ENCODE measurements at regions not wholly inside any gene's neighbourhood (a gene's known extent, or its start where the extent isn't known, plus 50 kb on each side); places are given as distances from the start of the nearest gene placed in this dataset.
"Not testable (repeated sequence)": the region's sequence is repeated elsewhere in the genome, so short reads cannot be mapped to it uniquely, and the experiment has no call there.

DNA sequence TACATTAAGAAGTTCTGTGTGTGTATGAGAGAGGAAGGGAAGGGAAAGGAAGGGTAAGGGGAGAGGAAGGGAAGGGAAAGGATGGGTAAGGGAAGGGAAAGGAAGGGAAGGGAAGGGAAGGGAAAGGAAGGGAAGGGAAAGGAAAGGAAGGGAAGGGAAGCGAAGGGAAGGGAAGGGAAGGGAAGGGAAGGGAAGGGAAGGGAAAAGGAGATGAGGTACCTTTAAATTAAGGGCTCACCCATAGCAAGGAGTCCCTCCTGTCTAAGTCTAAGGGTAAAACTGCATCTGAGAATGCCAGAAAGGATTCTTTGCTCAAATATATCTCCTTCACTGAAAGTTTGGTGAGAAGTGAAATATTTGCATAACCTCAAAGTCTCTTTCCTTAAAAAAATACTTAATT, 572.1 kb upstream of the ADAMTS9 start:
- Histone ChIP-seq H3K4me3 (ENCODE audit: low read length) (no peak overlapping the region), H3K9ac (ENCODE audit: low read length) (no peak overlapping the region), H3K27ac (ENCODE audit: low read depth, low read length) (no peak overlapping the region), H3K4me1 (ENCODE audit: control insufficient read depth, insufficient read depth, low read length) (no peaks in the 10 kb centered on the region), H3K36me3 (ENCODE audit: control insufficient read depth, insufficient read depth, low read length) (no peaks in the 10 kb centered on the region), H3K27me3 (ENCODE audit: control insufficient read depth, insufficient read depth, low read length) (no peaks in the 10 kb centered on the region)

DNA sequence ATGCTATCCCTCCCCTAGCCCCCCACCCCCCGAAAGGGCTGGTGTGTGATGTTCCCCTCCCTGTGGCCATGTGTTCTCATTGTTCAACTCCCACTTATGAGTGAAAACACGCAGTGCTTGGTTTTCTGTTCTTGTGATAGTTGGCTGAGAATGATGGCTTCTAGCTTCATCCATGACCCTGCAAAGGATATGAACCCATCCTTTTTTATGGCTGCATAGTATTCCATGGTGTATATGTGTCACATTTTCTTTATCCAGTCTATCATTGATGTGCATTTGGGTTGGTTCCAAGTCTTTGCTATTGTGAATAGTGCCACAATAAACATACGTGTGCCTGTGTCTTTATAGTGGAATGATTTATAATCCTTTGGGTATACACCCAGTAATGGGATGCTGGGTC, 565.1 kb upstream of the ADAMTS9 start:
- H3K4me3 ChIP-seq (ENCODE audit: low read length); H3K27ac ChIP-seq (ENCODE audit: low read depth, low read length); H3K4me1 ChIP-seq (ENCODE audit: control insufficient read depth, insufficient read depth, low read length); H3K27me3 ChIP-seq (ENCODE audit: control insufficient read depth, insufficient read depth, low read length); H3K9ac ChIP-seq (ENCODE audit: low read length); H3K36me3 ChIP-seq (ENCODE audit: control insufficient read depth, insufficient read depth, low read length): not testable (repeated sequence)

DNA sequence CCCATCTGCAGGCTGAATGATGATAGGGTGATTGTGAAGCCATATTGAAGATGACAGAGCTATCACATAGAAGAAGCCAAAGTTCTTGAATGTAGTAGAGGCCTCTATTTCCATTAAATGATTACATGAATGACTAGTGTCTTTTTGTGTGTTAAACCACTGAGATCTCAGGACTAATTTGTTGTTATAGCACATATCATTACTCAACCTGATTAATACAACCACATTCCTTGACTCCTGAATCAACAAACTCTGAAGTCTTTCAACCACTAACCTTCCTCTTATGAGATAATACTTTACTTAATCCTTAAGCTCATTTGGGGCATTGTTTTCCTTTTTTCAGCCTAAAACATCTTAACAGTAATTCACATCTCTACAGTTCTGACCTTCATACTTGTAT, 564.5 kb upstream of the ADAMTS9 start:
- Histone ChIP-seq H3K36me3 (ENCODE audit: control insufficient read depth, insufficient read depth, low read length) (no peaks in the 10 kb centered on the region), H3K9ac (ENCODE audit: low read length) (no peak overlapping the region), H3K4me1 (ENCODE audit: control insufficient read depth, insufficient read depth, low read length) (no peaks in the 10 kb centered on the region), H3K27ac (ENCODE audit: low read depth, low read length) (no peak overlapping the region), H3K27me3 (ENCODE audit: control insufficient read depth, insufficient read depth, low read length) (no peaks in the 10 kb centered on the region), H3K4me3 (ENCODE audit: low read length) (no peak overlapping the region)

DNA sequence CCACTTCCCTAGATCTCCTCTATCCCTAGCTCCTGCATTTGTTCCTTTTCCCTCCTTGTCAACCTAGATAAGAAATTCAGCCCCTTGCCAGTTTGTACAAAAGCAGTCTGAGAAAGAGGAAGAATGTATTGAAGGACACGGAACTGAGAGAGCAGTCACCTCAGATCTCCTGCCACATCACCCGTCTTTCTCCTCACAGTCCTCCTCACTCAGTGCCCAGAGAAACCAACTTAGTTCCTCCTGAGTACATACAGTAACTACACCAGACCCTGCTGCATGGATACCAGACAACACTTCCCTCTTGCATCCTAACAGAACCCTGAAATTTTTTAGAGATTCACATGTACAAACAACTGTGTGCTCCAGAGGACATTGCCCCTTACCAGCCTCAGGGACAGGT, 563.6 kb upstream of the ADAMTS9 start:
- Histone ChIP-seq H3K4me1 (ENCODE audit: control insufficient read depth, insufficient read depth, low read length) (no peaks in the 10 kb centered on the region), H3K36me3 (ENCODE audit: control insufficient read depth, insufficient read depth, low read length) (no peaks in the 10 kb centered on the region), H3K27ac (ENCODE audit: low read depth, low read length) (no peak overlapping the region), H3K4me3 (ENCODE audit: low read length) (no peak overlapping the region), H3K9ac (ENCODE audit: low read length) (no peak overlapping the region), H3K27me3 (ENCODE audit: control insufficient read depth, insufficient read depth, low read length) (no peaks in the 10 kb centered on the region)

DNA sequence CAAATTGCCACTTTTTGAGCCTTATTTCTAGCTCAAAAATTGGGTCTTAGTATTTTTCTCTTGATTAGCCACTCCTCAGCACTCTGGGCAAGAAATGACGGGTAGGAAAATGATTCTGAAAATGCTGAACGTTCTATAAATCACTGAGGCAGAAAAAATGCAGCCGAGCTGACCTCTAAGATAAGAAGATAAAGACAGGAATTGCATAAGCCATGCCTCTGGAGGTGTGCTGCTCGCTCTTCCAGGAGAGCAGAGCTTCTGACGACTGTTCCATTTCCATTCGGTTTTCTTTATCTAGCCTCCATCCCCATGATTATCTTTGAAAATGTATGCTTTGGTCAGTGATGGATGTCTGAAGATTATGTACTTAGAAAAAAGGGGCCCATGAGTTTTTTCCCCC, 558.8 kb upstream of the ADAMTS9 start:
- Histone ChIP-seq H3K4me3 (ENCODE audit: low read length) (no peak overlapping the region), H3K27me3 (ENCODE audit: control insufficient read depth, insufficient read depth, low read length) (no peaks in the 10 kb centered on the region), H3K9ac (ENCODE audit: low read length) (no peak overlapping the region), H3K36me3 (ENCODE audit: control insufficient read depth, insufficient read depth, low read length) (no peaks in the 10 kb centered on the region), H3K4me1 (ENCODE audit: control insufficient read depth, insufficient read depth, low read length) (no peaks in the 10 kb centered on the region), H3K27ac (ENCODE audit: low read depth, low read length) (no peak overlapping the region)

DNA sequence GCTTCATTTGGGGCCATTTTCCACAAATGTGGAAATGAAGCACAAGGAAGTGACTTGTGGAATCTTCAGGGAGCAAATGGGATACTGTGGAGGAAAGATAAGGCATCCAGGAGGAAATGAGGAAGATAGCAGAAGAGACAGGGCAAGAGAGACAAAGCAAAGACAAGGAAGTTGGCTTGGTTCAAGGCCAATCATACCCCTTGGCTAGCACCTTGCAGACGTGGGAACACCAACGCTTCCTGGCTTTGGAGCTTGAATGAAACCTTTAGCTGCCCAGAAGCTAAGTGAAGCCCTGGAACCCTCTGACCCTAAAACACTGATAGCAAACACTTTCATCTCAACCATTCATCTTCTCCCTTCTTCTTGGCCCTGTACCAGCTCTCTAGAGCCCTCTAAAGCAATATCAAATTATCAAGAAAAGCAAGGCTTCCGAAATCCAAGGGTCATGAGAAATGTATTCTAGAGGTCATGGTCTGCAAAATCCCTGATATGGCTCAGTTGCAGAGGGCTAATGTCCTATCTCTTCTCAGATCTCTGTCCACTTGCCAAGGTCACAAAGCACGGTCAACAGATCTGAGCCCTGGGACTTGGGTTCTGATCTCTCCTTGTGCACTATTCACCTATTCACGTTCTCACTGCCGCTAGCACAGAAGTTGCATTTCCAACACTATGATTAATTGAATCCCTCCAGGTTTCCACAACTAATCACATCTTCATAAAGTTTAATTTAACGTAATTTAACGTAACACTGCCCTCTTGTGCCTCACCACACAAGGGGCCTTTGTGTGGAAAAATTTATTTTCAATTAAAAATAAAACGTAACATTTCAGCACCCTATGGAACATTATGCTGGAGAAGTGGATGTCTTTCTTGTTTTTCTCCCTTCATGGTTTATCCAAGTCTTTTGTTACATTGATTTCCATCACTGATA, 557.6 kb upstream of the ADAMTS9 start:
- no peaks in the 10 kb centered on the region for H3K4me1 ChIP-seq (ENCODE audit: control insufficient read depth, insufficient read depth, low read length)
- no peak overlapping the region for H3K4me3 ChIP-seq (ENCODE audit: low read length)
- H3K36me3 ChIP-seq (ENCODE audit: control insufficient read depth, insufficient read depth, low read length): no peaks in the 10 kb centered on the region
- H3K27ac ChIP-seq (ENCODE audit: low read depth, low read length): no peak overlapping the region
- no peaks in the 10 kb centered on the region for H3K27me3 ChIP-seq (ENCODE audit: control insufficient read depth, insufficient read depth, low read length)
- no peak overlapping the region for H3K9ac ChIP-seq (ENCODE audit: low read length)

DNA sequence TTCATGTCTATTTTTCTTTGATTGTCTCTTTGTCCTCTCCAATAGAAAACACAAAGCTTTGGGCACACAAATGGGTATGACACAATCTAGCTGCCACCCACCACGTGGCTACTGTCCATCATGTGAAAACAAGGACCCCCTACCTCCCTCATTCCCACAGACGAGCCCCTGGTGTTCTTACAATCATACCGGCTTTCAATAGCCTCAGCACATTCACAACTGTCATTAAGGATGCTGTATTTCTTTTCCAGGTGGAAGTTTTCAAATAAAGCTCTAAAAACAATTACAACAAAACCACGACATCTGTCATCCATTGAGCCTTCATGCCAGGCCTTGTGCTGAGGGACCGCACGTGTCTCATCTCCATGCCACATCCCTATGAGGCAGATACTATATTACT, 552.6 kb upstream of the ADAMTS9 start:
- Histone ChIP-seq H3K27me3 (ENCODE audit: control insufficient read depth, insufficient read depth, low read length) (no peaks in the 10 kb centered on the region), H3K9ac (ENCODE audit: low read length) (no peak overlapping the region), H3K36me3 (ENCODE audit: control insufficient read depth, insufficient read depth, low read length) (no peaks in the 10 kb centered on the region), H3K4me3 (ENCODE audit: low read length) (no peak overlapping the region), H3K4me1 (ENCODE audit: control insufficient read depth, insufficient read depth, low read length) (no peaks in the 10 kb centered on the region), H3K27ac (ENCODE audit: low read depth, low read length) (no peak overlapping the region)

DNA sequence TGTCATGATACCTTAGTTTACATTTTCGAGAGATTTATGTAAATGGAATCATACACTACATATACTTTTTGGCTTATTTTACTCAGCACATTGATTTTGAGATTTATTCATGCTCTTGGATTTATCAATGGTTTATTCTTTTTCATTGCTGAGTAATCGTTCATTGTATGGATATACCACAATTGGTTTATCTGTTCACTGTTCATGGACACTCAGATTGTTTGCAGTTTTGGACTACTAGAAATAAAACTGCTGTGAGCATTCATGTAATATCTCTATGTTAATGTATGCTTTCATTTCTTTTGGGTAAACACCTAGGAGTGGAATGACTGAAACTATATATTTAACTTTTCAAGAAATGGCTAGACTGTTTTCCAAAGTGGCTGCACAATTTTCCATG, 550.9 kb upstream of the ADAMTS9 start:
- Histone ChIP-seq H3K36me3 (ENCODE audit: control insufficient read depth, insufficient read depth, low read length) (no peaks in the 10 kb centered on the region), H3K4me3 (ENCODE audit: low read length) (no peak overlapping the region), H3K4me1 (ENCODE audit: control insufficient read depth, insufficient read depth, low read length) (no peaks in the 10 kb centered on the region), H3K9ac (ENCODE audit: low read length) (no peak overlapping the region), H3K27ac (ENCODE audit: low read depth, low read length) (no peak overlapping the region), H3K27me3 (ENCODE audit: control insufficient read depth, insufficient read depth, low read length) (no peaks in the 10 kb centered on the region)

DNA sequence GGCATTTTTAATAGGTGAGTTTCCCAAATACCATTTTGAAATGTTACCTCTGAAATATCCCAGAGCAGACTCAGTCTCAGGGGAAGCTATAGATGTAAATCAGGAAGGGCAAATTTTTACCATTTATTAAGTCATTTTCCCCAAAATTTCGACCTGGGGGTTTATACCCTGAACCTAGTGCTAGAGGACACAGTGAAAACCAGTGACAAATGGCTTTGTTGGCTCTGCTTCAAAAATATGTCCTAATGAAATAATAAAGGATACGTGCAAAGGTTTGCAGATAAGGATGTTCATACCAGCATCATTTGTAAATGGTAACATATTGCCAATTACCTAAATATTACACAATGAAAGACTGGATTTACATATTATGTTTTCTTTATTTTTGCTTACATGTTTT, 546.7 kb upstream of the ADAMTS9 start:
- Histone ChIP-seq H3K27me3 (ENCODE audit: control insufficient read depth, insufficient read depth, low read length) (no peaks in the 10 kb centered on the region), H3K9ac (ENCODE audit: low read length) (no peak overlapping the region), H3K27ac (ENCODE audit: low read depth, low read length) (no peak overlapping the region), H3K4me1 (ENCODE audit: control insufficient read depth, insufficient read depth, low read length) (peaks cover 12% of the 10 kb centered on the region), H3K4me3 (ENCODE audit: low read length) (no peak overlapping the region), H3K36me3 (ENCODE audit: control insufficient read depth, insufficient read depth, low read length) (no peaks in the 10 kb centered on the region)

DNA sequence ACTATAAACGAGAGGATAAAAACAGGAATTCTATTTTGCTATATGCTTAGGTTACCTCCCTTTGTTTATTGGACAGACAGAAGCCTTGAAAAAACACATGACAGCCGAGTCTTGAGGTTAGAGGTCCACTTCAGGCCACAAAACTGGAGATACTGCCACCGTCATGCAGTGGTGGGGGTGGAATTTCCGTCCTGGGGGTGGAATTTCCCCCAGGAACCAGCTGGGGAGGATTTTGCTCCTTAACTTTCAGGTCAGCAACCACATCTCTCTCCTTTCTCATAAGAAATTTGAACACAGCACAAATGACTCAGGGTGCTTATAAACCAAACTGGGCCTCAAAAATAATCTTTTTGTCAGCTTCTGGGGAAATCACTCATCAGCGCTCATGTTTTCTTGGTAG, 545.8 kb upstream of the ADAMTS9 start:
- Histone ChIP-seq H3K27ac (ENCODE audit: low read depth, low read length) (no peak overlapping the region), H3K36me3 (ENCODE audit: control insufficient read depth, insufficient read depth, low read length) (no peaks in the 10 kb centered on the region), H3K4me1 (ENCODE audit: control insufficient read depth, insufficient read depth, low read length) (peaks cover 13% of the 10 kb centered on the region), H3K27me3 (ENCODE audit: control insufficient read depth, insufficient read depth, low read length) (no peaks in the 10 kb centered on the region), H3K9ac (ENCODE audit: low read length) (no peak overlapping the region), H3K4me3 (ENCODE audit: low read length) (no peak overlapping the region)

DNA sequence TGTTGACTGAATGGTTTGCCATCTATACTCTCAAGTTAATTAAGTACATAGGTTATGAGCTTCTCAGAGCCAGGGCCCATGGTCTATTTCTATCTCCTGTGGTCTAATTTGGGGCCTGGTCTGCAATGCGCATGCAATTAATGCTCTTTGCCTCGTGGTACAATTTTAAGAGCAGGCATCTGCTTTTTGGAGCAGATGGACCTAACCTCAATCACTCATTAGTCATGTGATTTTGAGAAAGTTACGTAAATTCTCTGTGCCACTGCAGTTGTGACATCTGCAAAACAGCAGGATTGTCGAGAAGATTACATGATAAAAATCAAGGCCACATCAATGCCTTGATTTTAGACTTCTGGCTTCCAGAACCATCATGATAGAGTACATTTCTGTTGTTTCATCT, 543.7 kb upstream of the ADAMTS9 start:
- no peaks in the 10 kb centered on the region for H3K36me3 ChIP-seq (ENCODE audit: control insufficient read depth, insufficient read depth, low read length)
- no peaks in the 10 kb centered on the region for H3K27me3 ChIP-seq (ENCODE audit: control insufficient read depth, insufficient read depth, low read length)
- H3K9ac ChIP-seq (ENCODE audit: low read length): no peak overlapping the region
- H3K4me3 ChIP-seq (ENCODE audit: low read length): no peak overlapping the region
- no peak overlapping the region for H3K27ac ChIP-seq (ENCODE audit: low read depth, low read length)
- peaks cover 13% of the 10 kb centered on the region for H3K4me1 ChIP-seq (ENCODE audit: control insufficient read depth, insufficient read depth, low read length)

DNA sequence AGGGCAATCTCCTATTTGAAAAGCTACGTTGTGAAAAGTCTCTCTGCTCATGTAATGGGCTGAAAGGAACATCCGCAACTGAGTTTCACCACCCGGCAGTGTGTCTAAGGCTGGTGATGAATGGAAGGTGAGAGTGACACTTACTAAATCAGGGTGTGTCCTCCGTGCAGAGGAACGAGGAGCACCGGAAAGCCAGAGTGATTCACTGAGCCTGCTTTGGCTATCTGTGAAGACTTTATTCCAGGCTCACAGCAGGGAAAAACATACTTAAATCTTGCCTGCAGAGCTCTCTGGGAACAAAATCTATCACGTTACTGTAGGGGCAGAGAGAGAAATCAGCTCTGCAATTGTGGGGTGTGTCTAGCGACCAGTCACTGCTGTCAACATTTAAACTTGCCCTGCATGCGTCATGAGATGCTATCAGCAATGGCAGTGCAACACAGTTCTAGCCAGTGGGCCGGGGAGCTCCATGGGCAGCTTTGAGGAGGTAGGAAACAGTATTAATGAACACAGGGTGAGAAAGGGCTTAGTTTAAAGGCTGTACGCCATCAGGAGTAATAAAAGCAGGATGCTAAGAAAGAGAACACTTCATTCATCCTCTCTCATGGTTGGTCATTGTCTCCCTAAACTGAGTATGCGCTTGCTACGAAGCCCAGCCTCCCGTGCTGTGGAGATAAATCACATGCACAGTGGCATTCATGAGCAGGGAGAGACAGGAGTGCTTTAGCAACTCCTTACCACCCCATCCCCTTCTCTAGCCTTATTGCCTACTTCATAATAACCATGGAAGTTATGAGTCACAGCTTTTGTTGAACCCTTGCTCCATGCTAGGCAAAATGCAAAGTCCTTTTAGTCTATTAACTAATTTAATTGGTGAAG, 542.7 kb upstream of the ADAMTS9 start:
- Histone ChIP-seq H3K4me3 (ENCODE audit: low read length) (no peak overlapping the region), H3K9ac (ENCODE audit: low read length) (no peak overlapping the region), H3K27me3 (ENCODE audit: control insufficient read depth, insufficient read depth, low read length) (no peaks in the 10 kb centered on the region), H3K36me3 (ENCODE audit: control insufficient read depth, insufficient read depth, low read length) (no peaks in the 10 kb centered on the region), H3K4me1 (ENCODE audit: control insufficient read depth, insufficient read depth, low read length) (peaks cover 13% of the 10 kb centered on the region), H3K27ac (ENCODE audit: low read depth, low read length) (peak overlapping the region; percentile 78)
